Neural cell (in vitro differentiated cells): ENCODE measurements at regions not wholly inside any gene's neighbourhood (a gene's known extent, or its start where the extent isn't known, plus 50 kb on each side); places are given as distances from the start of the nearest gene placed in this dataset.

Experiments
- H2AFZ ChIP-seq: fragments of 200-600, 300-800 bp; sonication (generic), shearing (Covaris generic); 2 replicates; pipeline ENCODE4 v1.6.0; 2014; ENCODE audit warnings: low read depth, mild to moderate bottlenecking, antibody characterized with exemption, low read length, moderate library complexity
- H3F3A ChIP-seq: fragments of 200-600 bp; shearing (Covaris generic); 2 replicates; pipeline ENCODE4 v1.6.1; 2016; ENCODE audit warnings: mild to moderate bottlenecking, moderate library complexity, mixed read lengths, antibody characterized with exemption, low read length; ENCODE audit not compliant: insufficient read depth, poor library complexity, severe bottlenecking
- H3K27ac ChIP-seq: fragments of 200-600, 300-800 bp; sonication (generic), shearing (Covaris generic); 2 replicates; pipeline ENCODE4 v1.5.1; 2014; ENCODE audit warnings: mild to moderate bottlenecking, low read length, moderate library complexity
- H3K27me3 ChIP-seq: fragments of 300-800, 200-600 bp; sonication (generic), shearing (Covaris generic); 2 replicates; pipeline ENCODE4 v1.6.0; 2014; ENCODE audit warnings: mild to moderate bottlenecking, low read depth, low read length, moderate library complexity; ENCODE audit not compliant: insufficient read depth
- H3K36me3 ChIP-seq: fragments of 300-800, 200-600 bp; sonication (generic), shearing (Covaris generic); 2 replicates; pipeline ENCODE4 v1.5.1; 2014; ENCODE audit warnings: mild to moderate bottlenecking, antibody characterized with exemption, low read length, moderate library complexity; ENCODE audit not compliant: insufficient read depth
- H3K4me2 ChIP-seq: fragments of 300-800, 200-600 bp; sonication (generic), shearing (Covaris generic); 2 replicates; pipeline ENCODE4 v1.6.0; 2014; ENCODE audit warnings: mild to moderate bottlenecking, low read length
- H3K4me3 ChIP-seq: fragments of 300-800, 200-600 bp; sonication (generic), shearing (Covaris generic); 2 replicates; pipeline ENCODE4 v1.5.1; 2014; ENCODE audit warnings: mild to moderate bottlenecking, low read length, moderate library complexity
- H3K79me2 ChIP-seq: fragments of 200-600 bp; shearing (Covaris generic); replicated peaks from 2 replicates; pipeline ENCODE4 v1.6.0; 2014; ENCODE audit warnings: mild to moderate bottlenecking, low read length, moderate library complexity; ENCODE audit not compliant: insufficient read depth
- H3K9ac ChIP-seq: fragments of 300-800, 200-600 bp; sonication (generic), shearing (Covaris generic); 2 replicates; pipeline ENCODE4 v1.6.1; 2016; ENCODE audit warnings: mild to moderate bottlenecking, low read length, mixed read lengths
- H3K9me2 ChIP-seq: fragments of 200-600 bp; shearing (Covaris generic); 2 replicates; pipeline ENCODE4 v1.6.1; 2016; ENCODE audit warnings: mild to moderate bottlenecking, low read length, mixed read lengths; ENCODE audit not compliant: insufficient read depth
- H3K9me3 ChIP-seq: fragments of 200-600, 300-800 bp; sonication (generic), shearing (Covaris generic); 2 replicates; pipeline ENCODE4 v1.6.1; 2016; ENCODE audit warnings: mild to moderate bottlenecking, mixed run types, low read length, moderate library complexity, mixed read lengths
- H4K20me1 ChIP-seq: fragments of 200-600 bp; shearing (Covaris generic); 2 replicates; pipeline ENCODE4 v1.6.1; 2016; ENCODE audit warnings: mild to moderate bottlenecking, mixed run types; ENCODE audit not compliant: insufficient read depth
- EP300 ChIP-seq: fragments of 450-650 bp; conservative IDR thresholded peaks from 2 replicates; pipeline ENCODE4 v1.6.1; 2014; ENCODE audit warnings: antibody characterized with exemption, mild to moderate bottlenecking, moderate library complexity; ENCODE audit not compliant: poor library complexity, severe bottlenecking
- EZH2 ChIP-seq: fragments of 200-600, 300-800 bp; shearing (Covaris generic), sonication (generic); IDR thresholded peaks from 2 replicates; pipeline ENCODE4 v1.6.1; 2014; ENCODE audit warnings: antibody characterized with exemption, low read length, borderline replicate concordance, mild to moderate bottlenecking; ENCODE audit not compliant: insufficient read depth, poor library complexity, severe bottlenecking
- MXI1 ChIP-seq: fragments of 450-650 bp; conservative IDR thresholded peaks from 2 replicates; pipeline ENCODE4 v1.6.1; 2014; ENCODE audit warnings: antibody characterized with exemption, mild to moderate bottlenecking; ENCODE audit not compliant: poor library complexity, severe bottlenecking
- POLR2AphosphoS5 ChIP-seq: IDR thresholded peaks from 2 replicates; pipeline ENCODE4 v1.6.1; 2012
- RAD21 ChIP-seq: fragments of 450-650 bp; conservative IDR thresholded peaks from 2 replicates; pipeline ENCODE4 v1.6.1; 2014; ENCODE audit warnings: antibody characterized with exemption, mild to moderate bottlenecking, moderate library complexity
- REST ChIP-seq: IDR thresholded peaks from 2 replicates; pipeline ENCODE4 v1.6.1; 2012; ENCODE audit warnings: borderline replicate concordance
- SMC3 ChIP-seq: fragments of 450-650 bp; conservative IDR thresholded peaks from 2 replicates; pipeline ENCODE4 v1.6.1; 2014; ENCODE audit warnings: antibody characterized with exemption, mild to moderate bottlenecking, moderate library complexity; ENCODE audit not compliant: poor library complexity
- TAF1 ChIP-seq: IDR thresholded peaks from 2 replicates; pipeline ENCODE4 v1.6.1; 2012; ENCODE audit warnings: low read depth
- TF ChIP-seq, protein P1 (sequence below): fragments of 450-650 bp; IDR thresholded peaks from 2 replicates; pipeline ENCODE4 v1.5.1; 2014; ENCODE audit warnings: antibody characterized with exemption, mild to moderate bottlenecking, moderate library complexity; ENCODE audit not compliant: poor library complexity, severe bottlenecking

DNA sequence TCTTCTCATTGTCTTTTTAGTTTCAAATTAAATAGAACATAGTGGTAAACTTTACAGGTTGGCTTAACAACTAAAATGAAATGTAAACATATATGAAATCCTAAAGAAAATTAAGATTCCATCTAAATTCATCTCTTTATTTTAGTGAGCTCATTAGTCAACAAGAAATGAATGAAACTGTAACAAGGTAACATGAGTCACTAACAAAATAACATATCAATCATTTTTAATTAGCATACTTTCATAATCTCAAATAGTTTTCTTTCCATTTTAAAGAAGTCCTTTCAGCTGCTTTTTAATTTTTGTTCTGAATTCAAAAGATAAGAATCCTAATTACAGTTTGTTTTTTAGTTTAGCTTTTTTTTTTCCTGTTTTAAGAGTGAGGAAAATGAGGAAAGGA lies 688.6 kb upstream of the TENM4 start:
- no peak overlapping the region for H3K4me3 ChIP-seq
- TF ChIP-seq TAF1 (no peak), POLR2AphosphoS5 (no peak), EP300 (no peak), EZH2 (no peak), SMC3 (no peak), MXI1 (no peak), REST (no peak)
- TF ChIP-seq, protein P1, sequence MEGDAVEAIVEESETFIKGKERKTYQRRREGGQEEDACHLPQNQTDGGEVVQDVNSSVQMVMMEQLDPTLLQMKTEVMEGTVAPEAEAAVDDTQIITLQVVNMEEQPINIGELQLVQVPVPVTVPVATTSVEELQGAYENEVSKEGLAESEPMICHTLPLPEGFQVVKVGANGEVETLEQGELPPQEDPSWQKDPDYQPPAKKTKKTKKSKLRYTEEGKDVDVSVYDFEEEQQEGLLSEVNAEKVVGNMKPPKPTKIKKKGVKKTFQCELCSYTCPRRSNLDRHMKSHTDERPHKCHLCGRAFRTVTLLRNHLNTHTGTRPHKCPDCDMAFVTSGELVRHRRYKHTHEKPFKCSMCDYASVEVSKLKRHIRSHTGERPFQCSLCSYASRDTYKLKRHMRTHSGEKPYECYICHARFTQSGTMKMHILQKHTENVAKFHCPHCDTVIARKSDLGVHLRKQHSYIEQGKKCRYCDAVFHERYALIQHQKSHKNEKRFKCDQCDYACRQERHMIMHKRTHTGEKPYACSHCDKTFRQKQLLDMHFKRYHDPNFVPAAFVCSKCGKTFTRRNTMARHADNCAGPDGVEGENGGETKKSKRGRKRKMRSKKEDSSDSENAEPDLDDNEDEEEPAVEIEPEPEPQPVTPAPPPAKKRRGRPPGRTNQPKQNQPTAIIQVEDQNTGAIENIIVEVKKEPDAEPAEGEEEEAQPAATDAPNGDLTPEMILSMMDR: no peak
- H3K27me3 ChIP-seq: no peaks in the 10 kb centered on the region
- no peak overlapping the region for H2AFZ ChIP-seq
- no peaks in the 10 kb centered on the region for H4K20me1 ChIP-seq
- H3F3A ChIP-seq: no peaks in the 10 kb centered on the region
- H3K36me3 ChIP-seq: no peaks in the 10 kb centered on the region
- no peaks in the 10 kb centered on the region for H3K79me2 ChIP-seq
- no peaks in the 10 kb centered on the region for H3K9me2 ChIP-seq
- H3K27ac ChIP-seq: no peak overlapping the region
- H3K4me2 ChIP-seq: no peak overlapping the region
- no peaks in the 10 kb centered on the region for H3K9me3 ChIP-seq
- no peak overlapping the region for H3K9ac ChIP-seq

GRCh38 chr11:80122211-80122610 lies 681.4 kb upstream of the TENM4 start:
- Histone ChIP-seq H3K9me2 (no peaks in the 10 kb centered on the region), H3K9ac (no peak overlapping the region), H3K9me3 (no peaks in the 10 kb centered on the region), H2AFZ (no peak overlapping the region), H3K4me2 (no peak overlapping the region), H4K20me1 (no peaks in the 10 kb centered on the region), H3K27me3 (no peaks in the 10 kb centered on the region), H3K79me2 (no peaks in the 10 kb centered on the region), H3K36me3 (no peaks in the 10 kb centered on the region), H3F3A (no peaks in the 10 kb centered on the region), H3K27ac (no peak overlapping the region), H3K4me3 (no peak overlapping the region)
- TF ChIP-seq MXI1 (no peak), RAD21 (no peak), REST (no peak), TAF1 (no peak), POLR2AphosphoS5 (no peak), SMC3 (no peak), EZH2 (no peak), EP300 (no peak)
- TF ChIP-seq, protein P1: no peak
